SU-DHL-6 (cell line): ENCODE measurements at regions not wholly inside any gene's neighbourhood (a gene's known extent, or its start where the extent isn't known, plus 50 kb on each side); places are given as distances from the start of the nearest gene placed in this dataset.

Experiments used
- H2AFZ ChIP-seq: fragments of 200-600 bp; sonication (generic); 2 replicates; pipeline ENCODE4 v1.6.1; 2014; ENCODE audit warnings: low read depth, mild to moderate bottlenecking, moderate library complexity, mixed read lengths, antibody characterized with exemption, low read length; ENCODE audit not compliant: severe bottlenecking
- H3F3A ChIP-seq: fragments of 200-600 bp; shearing (Covaris generic); 2 replicates; pipeline ENCODE4 v1.6.0; 2016; ENCODE audit warnings: antibody characterized with exemption, mild to moderate bottlenecking; ENCODE audit not compliant: insufficient read depth
- H3K27ac ChIP-seq: fragments of 200-600 bp; sonication (generic); 2 replicates; pipeline ENCODE4 v1.5.1; 2016; ENCODE audit warnings: low read depth, mild to moderate bottlenecking, low read length, moderate library complexity, mixed read lengths
- H3K27me3 ChIP-seq: fragments of 200-600 bp; sonication (generic), shearing (Covaris generic); 2 replicates; pipeline ENCODE4 v1.6.0; 2014; ENCODE audit warnings: mild to moderate bottlenecking, low read length
- H3K36me3 ChIP-seq: fragments of 200-600 bp; sonication (generic); 2 replicates; pipeline ENCODE4 v1.6.1; 2014; ENCODE audit warnings: mild to moderate bottlenecking, low read length, mixed read lengths
- H3K4me2 ChIP-seq: fragments of 300-600, 200-600 bp; shearing (Covaris generic), sonication (generic); 2 replicates; pipeline ENCODE4 v1.6.0; 2014; ENCODE audit warnings: low read length, low read depth, mild to moderate bottlenecking; ENCODE audit not compliant: poor library complexity, severe bottlenecking
- H3K4me3 ChIP-seq: fragments of 200-600 bp; sonication (generic); 2 replicates; pipeline ENCODE4 v1.5.1; 2014; ENCODE audit warnings: antibody characterized with exemption, low read length, mild to moderate bottlenecking, mixed read lengths; ENCODE audit not compliant: insufficient read depth, poor library complexity, severe bottlenecking
- H3K79me2 ChIP-seq: fragments of 200-600 bp; sonication (generic); 2 replicates; pipeline ENCODE4 v1.6.1; 2014; ENCODE audit warnings: mild to moderate bottlenecking, low read length, moderate library complexity; ENCODE audit not compliant: insufficient read depth
- H3K9ac ChIP-seq: fragments of 200-600 bp; sonication (generic); 2 replicates; pipeline ENCODE4 v1.7.0; 2014; ENCODE audit warnings: mild to moderate bottlenecking, low read length
- H3K9me2 ChIP-seq: fragments of 200-600 bp; sonication (generic); replicated peaks from 2 replicates; pipeline ENCODE4 v1.6.1; 2014; ENCODE audit warnings: low read length; ENCODE audit not compliant: insufficient read depth
- H3K9me3 ChIP-seq: fragments of 200-600 bp; sonication (generic); 2 replicates; pipeline ENCODE4 v1.6.1; 2014; ENCODE audit warnings: low read length, mixed read lengths; ENCODE audit not compliant: insufficient read depth
- H4K20me1 ChIP-seq: fragments of 200-600 bp; sonication (generic); 2 replicates; pipeline ENCODE4 v1.6.1; 2014; ENCODE audit warnings: low read depth, mild to moderate bottlenecking, antibody characterized with exemption, low read length, moderate library complexity, mixed read lengths
- CTCF ChIP-seq: fragments of 200-600 bp; sonication (generic); IDR thresholded peaks from one replicate; pipeline ENCODE4 v1.5.1; 2017; ENCODE audit warnings: antibody characterized with exemption, mild to moderate bottlenecking, low read length, moderate library complexity; ENCODE audit not compliant: insufficient read depth, poor library complexity, severe bottlenecking
- EZH2phosphoT487 ChIP-seq: fragments of 200-600 bp; sonication (generic), shearing (Covaris generic); conservative IDR thresholded peaks from 2 replicates; pipeline ENCODE4 v1.6.1; 2018; ENCODE audit warnings: mild to moderate bottlenecking, antibody characterized with exemption, low read length, moderate library complexity, mixed read lengths

- TF ChIP-seq EZH2phosphoT487 (no peak), CTCF (no peak)
- Histone ChIP-seq H3K27ac (no peak overlapping the region), H3K9me3 (no peaks in the 10 kb centered on the region), H3K4me3 (no peak overlapping the region), H3K27me3 (peaks cover 4% of the 10 kb centered on the region; the same call in 1 of the 2 replicates), H3K79me2 (no peaks in the 10 kb centered on the region), H3K9me2 (no peaks in the 10 kb centered on the region), H3K4me2 (no peak overlapping the region), H4K20me1 (no peaks in the 10 kb centered on the region), H3K9ac (no peak overlapping the region), H3F3A (no peaks in the 10 kb centered on the region), H2AFZ (no peak overlapping the region), H3K36me3 (no peaks in the 10 kb centered on the region)
These were observed 79.3 kb upstream of the PDK4 start for GRCh38 chr7:95675632-95676031.

GRCh38 chr7:95675016-95675415 lies 78.7 kb upstream of the PDK4 start:
- TF ChIP-seq CTCF, result no peak
- no peak for TF ChIP-seq EZH2phosphoT487
- no peak overlapping the region for H3K27ac ChIP-seq
- H2AFZ ChIP-seq, result no peak overlapping the region

DNA sequence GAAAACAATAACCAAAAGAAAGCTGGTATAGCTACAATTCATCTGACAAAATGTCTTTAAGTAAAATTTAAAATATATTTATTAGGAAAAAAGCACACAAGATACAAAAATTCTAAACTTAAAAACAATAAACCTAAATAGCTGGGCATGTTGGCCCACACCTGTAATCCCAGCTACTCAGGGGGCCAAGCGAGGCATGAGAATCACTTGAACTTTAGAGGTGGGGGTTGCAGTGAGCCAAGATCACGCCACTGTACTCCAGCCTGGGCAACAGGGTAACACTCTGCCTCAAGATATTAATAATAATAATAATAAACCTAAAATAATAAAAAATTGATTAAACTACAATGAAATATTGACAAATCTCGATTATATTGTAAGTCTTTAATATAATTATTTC lies 77.8 kb upstream of the PDK4 start:
- Histone ChIP-seq H3K27me3 (peaks cover 4% of the 10 kb centered on the region; the same call in 1 of the 2 replicates), H2AFZ (no peak overlapping the region), H3F3A (no peaks in the 10 kb centered on the region), H3K79me2 (no peaks in the 10 kb centered on the region), H4K20me1 (no peaks in the 10 kb centered on the region), H3K4me2 (no peak overlapping the region), H3K36me3 (no peaks in the 10 kb centered on the region), H3K9me3 (no peaks in the 10 kb centered on the region), H3K9ac (no peak overlapping the region), H3K9me2 (no peaks in the 10 kb centered on the region), H3K4me3 (no peak overlapping the region), H3K27ac (no peak overlapping the region)
- TF ChIP-seq CTCF (no peak), EZH2phosphoT487 (no peak)

More at GRCh38 chr7:95675016-95675415, 78.7 kb upstream of the PDK4 start:
- Histone ChIP-seq H3K79me2 (no peaks in the 10 kb centered on the region), H3K9ac (no peak overlapping the region), H3K4me2 (no peak overlapping the region), H3K36me3 (no peaks in the 10 kb centered on the region), H3F3A (no peaks in the 10 kb centered on the region), H3K9me3 (no peaks in the 10 kb centered on the region), H4K20me1 (no peaks in the 10 kb centered on the region), H3K27me3 (peaks cover 4% of the 10 kb centered on the region; the same call in 1 of the 2 replicates), H3K9me2 (no peaks in the 10 kb centered on the region), H3K4me3 (no peak overlapping the region)
